Neural progenitor cell (in vitro differentiated cells): ENCODE measurements at regions not wholly inside any gene's neighbourhood (a gene's known extent, or its start where the extent isn't known, plus 50 kb on each side); places are given as distances from the start of the nearest gene placed in this dataset.

ENCODE experiments used
- EZH2 ChIP-seq: fragments of 200-600 bp; sonication (generic); IDR thresholded peaks from 2 replicates; pipeline ENCODE4 v1.6.1; 2017; ENCODE audit warnings: antibody characterized with exemption, mild to moderate bottlenecking, moderate library complexity
- TF ChIP-seq, protein P1 (sequence below): fragments of 200-600 bp; sonication (generic); IDR thresholded peaks from 2 replicates; pipeline ENCODE4 v1.5.1; 2017; ENCODE audit warnings: antibody characterized with exemption, mild to moderate bottlenecking

DNA sequence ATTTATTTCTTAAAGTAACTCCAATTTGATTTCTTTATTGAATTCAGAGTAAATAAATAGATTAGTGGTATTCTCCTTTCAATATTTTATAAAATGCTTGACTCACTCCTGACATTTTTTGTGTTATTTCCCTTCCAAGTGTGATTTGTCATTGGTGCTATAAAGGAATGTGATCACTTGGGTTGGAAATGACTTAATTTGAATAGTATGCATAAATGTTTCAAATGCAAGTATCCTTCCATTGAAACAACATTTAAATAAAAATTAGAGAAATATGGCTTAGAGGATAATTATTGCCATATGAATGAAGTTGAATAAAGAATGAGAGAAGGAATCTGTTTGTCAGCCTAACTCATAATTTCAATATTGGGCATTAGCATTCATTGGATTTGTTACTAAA lies 182.7 kb downstream of the PABPC4L start:
- TF ChIP-seq EZH2, result no peak
- TF ChIP-seq, protein P1, sequence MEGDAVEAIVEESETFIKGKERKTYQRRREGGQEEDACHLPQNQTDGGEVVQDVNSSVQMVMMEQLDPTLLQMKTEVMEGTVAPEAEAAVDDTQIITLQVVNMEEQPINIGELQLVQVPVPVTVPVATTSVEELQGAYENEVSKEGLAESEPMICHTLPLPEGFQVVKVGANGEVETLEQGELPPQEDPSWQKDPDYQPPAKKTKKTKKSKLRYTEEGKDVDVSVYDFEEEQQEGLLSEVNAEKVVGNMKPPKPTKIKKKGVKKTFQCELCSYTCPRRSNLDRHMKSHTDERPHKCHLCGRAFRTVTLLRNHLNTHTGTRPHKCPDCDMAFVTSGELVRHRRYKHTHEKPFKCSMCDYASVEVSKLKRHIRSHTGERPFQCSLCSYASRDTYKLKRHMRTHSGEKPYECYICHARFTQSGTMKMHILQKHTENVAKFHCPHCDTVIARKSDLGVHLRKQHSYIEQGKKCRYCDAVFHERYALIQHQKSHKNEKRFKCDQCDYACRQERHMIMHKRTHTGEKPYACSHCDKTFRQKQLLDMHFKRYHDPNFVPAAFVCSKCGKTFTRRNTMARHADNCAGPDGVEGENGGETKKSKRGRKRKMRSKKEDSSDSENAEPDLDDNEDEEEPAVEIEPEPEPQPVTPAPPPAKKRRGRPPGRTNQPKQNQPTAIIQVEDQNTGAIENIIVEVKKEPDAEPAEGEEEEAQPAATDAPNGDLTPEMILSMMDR, result no peak
